ENCODE measurements at regions not wholly inside any gene's neighbourhood (a gene's known extent, or its start where the extent isn't known, plus 50 kb on each side); places are given as distances from the start of the nearest gene placed in this dataset.

DNA sequence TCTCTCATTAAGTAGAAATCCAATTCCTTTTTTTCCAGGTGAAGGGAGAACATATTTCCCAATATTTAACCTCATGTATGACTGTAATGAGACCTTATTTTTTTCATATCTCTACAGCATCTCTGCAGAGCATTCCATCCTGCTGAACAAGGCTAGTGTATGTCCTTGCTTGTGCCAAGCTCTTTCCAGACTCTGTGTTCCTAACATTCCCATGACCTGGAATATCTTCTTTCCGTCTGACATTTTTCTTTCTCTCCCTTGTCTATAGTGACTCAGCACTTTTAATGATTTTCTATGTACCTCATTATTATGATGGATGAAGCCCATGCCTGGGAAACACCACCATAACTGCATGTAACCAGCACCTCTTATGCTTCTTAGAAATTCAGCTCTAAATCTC lies 278.3 kb upstream of the NRIP1 start (continued):
- TF ChIP-seq ZNF626 (tag by site-specific recombination; IDR thresholded peaks at IDR 0.05): no peak
- no peak for TF ChIP-seq ZNF501 (tag by site-specific recombination; IDR thresholded peaks at IDR 0.05)
- TF ChIP-seq, protein P1, sequence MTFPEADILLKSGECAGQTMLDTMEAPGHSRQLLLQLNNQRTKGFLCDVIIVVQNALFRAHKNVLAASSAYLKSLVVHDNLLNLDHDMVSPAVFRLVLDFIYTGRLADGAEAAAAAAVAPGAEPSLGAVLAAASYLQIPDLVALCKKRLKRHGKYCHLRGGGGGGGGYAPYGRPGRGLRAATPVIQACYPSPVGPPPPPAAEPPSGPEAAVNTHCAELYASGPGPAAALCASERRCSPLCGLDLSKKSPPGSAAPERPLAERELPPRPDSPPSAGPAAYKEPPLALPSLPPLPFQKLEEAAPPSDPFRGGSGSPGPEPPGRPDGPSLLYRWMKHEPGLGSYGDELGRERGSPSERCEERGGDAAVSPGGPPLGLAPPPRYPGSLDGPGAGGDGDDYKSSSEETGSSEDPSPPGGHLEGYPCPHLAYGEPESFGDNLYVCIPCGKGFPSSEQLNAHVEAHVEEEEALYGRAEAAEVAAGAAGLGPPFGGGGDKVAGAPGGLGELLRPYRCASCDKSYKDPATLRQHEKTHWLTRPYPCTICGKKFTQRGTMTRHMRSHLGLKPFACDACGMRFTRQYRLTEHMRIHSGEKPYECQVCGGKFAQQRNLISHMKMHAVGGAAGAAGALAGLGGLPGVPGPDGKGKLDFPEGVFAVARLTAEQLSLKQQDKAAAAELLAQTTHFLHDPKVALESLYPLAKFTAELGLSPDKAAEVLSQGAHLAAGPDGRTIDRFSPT (tag by site-specific recombination; IDR thresholded peaks at IDR 0.05): no peak

GRCh38 chr21:15352009-15352408 lies 287.2 kb upstream of the NRIP1 start:
- CTCF ChIA-PET: no interaction called here
- no peaks in the 10 kb centered on the region for H3K9me3 ChIP-seq (ENCODE audit: control insufficient read depth, insufficient read depth, low read depth, low read length)
- TF ChIP-seq ZNF658 (tag by site-specific recombination; IDR thresholded peaks at IDR 0.05): no peak
- TF ChIP-seq YY2 (tag by site-specific recombination; IDR thresholded peaks at IDR 0.05): no peak
- no peak for TF ChIP-seq ATF2 (tag by site-specific recombination; IDR thresholded peaks at IDR 0.05; ENCODE audit: low read depth)
- no peak for TF ChIP-seq ZNF843 (tag by site-specific recombination; IDR thresholded peaks at IDR 0.05)
- no peak overlapping the region for H3K4me3 ChIP-seq (ENCODE audit: low read depth, low read length)
- no peaks in the 10 kb centered on the region for H3K4me1 ChIP-seq (ENCODE audit: control insufficient read depth, insufficient read depth, low read length)
- H3K36me3 ChIP-seq (ENCODE audit: control insufficient read depth in 2 of 2, insufficient read depth in 1 of 2, low read length in 2 of 2): no peaks in the 10 kb centered on the region
- H3K27ac ChIP-seq (ENCODE audit: extremely low read depth, low read depth, low read length): no peak overlapping the region
- POLR2A ChIA-PET: no interaction called here

- Histone ChIP-seq H3K4me3 (ENCODE audit: low read depth, low read length) (no peak overlapping the region), H3K4me1 (ENCODE audit: control insufficient read depth, insufficient read depth, low read length) (no peaks in the 10 kb centered on the region), H3K36me3 (ENCODE audit: control insufficient read depth in 2 of 2, insufficient read depth in 1 of 2, low read length in 2 of 2) (no peaks in the 10 kb centered on the region), H3K9me3 (ENCODE audit: control insufficient read depth, insufficient read depth, low read depth, low read length) (no peaks in the 10 kb centered on the region), H3K27ac (ENCODE audit: extremely low read depth, low read depth, low read length) (no peak overlapping the region)
- ChIA-PET POLR2A (no interaction called here), CTCF (no interaction called here)
- TF ChIP-seq, protein P2, sequence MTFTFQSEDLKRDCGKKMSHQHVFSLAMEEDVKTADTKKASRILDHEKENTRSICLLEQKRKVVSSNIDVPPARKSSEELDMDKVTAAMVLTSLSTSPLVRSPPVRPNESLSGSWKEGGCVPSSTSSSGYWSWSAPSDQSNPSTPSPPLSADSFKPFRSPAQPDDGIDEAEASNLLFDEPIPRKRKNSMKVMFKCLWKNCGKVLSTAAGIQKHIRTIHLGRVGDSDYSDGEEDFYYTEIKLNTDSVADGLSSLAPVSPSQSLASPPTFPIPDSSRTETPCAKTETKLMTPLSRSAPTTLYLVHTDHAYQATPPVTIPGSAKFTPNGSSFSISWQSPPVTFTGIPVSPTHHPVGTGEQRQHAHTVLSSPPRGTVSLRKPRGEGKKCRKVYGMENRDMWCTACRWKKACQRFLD (tag by site-specific recombination; IDR thresholded peaks at IDR 0.05): no peak
- TF ChIP-seq ZNF777 (tag by site-specific recombination; IDR thresholded peaks at IDR 0.05; ENCODE audit: borderline replicate concordance) (no peak), ZNF341 (tag by site-specific recombination; IDR thresholded peaks at IDR 0.05; ENCODE audit: low read depth) (no peak), ZNF701 (tag by site-specific recombination; IDR thresholded peaks at IDR 0.05) (no peak), ZNF514 (tag by site-specific recombination; IDR thresholded peaks at IDR 0.05) (no peak), ZNF121 (tag by site-specific recombination; IDR thresholded peaks at IDR 0.05) (no peak), ZNF169 (tag by site-specific recombination; IDR thresholded peaks at IDR 0.05) (no peak), ZNF529 (tag by site-specific recombination; IDR thresholded peaks at IDR 0.05; ENCODE audit: insufficient replicate concordance) (no peak), ZNF16 (tag by site-specific recombination; IDR thresholded peaks at IDR 0.05; ENCODE audit: low read depth) (no peak), SP2 (tag by site-specific recombination; IDR thresholded peaks at IDR 0.05) (no peak), ZNF155 (tag by site-specific recombination; IDR thresholded peaks at IDR 0.05) (no peak), ZNF660 (tag by site-specific recombination; IDR thresholded peaks at IDR 0.05) (no peak)
- TF ChIP-seq, protein P3, sequence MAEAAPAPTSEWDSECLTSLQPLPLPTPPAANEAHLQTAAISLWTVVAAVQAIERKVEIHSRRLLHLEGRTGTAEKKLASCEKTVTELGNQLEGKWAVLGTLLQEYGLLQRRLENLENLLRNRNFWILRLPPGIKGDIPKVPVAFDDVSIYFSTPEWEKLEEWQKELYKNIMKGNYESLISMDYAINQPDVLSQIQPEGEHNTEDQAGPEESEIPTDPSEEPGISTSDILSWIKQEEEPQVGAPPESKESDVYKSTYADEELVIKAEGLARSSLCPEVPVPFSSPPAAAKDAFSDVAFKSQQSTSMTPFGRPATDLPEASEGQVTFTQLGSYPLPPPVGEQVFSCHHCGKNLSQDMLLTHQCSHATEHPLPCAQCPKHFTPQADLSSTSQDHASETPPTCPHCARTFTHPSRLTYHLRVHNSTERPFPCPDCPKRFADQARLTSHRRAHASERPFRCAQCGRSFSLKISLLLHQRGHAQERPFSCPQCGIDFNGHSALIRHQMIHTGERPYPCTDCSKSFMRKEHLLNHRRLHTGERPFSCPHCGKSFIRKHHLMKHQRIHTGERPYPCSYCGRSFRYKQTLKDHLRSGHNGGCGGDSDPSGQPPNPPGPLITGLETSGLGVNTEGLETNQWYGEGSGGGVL (tag by site-specific recombination; IDR thresholded peaks at IDR 0.05): no peak
- TF ChIP-seq, protein P4, sequence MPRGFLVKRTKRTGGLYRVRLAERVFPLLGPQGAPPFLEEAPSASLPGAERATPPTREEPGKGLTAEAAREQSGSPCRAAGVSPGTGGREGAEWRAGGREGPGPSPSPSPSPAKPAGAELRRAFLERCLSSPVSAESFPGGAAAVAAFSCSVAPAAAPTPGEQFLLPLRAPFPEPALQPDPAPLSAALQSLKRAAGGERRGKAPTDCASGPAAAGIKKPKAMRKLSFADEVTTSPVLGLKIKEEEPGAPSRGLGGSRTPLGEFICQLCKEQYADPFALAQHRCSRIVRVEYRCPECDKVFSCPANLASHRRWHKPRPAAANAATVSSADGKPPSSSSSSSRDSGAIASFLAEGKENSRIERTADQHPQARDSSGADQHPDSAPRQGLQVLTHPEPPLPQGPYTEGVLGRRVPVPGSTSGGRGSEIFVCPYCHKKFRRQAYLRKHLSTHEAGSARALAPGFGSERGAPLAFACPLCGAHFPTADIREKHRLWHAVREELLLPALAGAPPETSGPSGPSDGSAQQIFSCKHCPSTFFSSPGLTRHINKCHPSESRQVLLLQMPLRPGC (tag by site-specific recombination; IDR thresholded peaks at IDR 0.05): no peak
Measured at GRCh38 chr21:15353546-15353945, 288.7 kb upstream of the NRIP1 start.

Data from HEK293 (cell line).